H1 (cell line): ENCODE measurements at regions not wholly inside any gene's neighbourhood (a gene's known extent, or its start where the extent isn't known, plus 50 kb on each side); places are given as distances from the start of the nearest gene placed in this dataset.

ENCODE experiments used
- CBX8 ChIP-seq: fragments of 300-800, 300-1000 bp; sonication (generic); IDR thresholded peaks from 2 replicates; pipeline ENCODE4 v1.7.1; 2016; ENCODE audit warnings: low read depth, low read length, borderline replicate concordance
- HDAC2 ChIP-seq, 2 experiments: fragments of 300-600 bp in 1 of 2; sonication (generic) in 1 of 2; IDR thresholded peaks; 2 replicates each; pipeline ENCODE4 v1.6.1; 2011 to 2012; ENCODE audit warnings: low read depth in 2 of 2, low read length in 2 of 2, mild to moderate bottlenecking in 2 of 2, moderate library complexity in 2 of 2, borderline replicate concordance in 1 of 2, inconsistent platforms in 1 of 2
- JUN ChIP-seq: IDR thresholded peaks from 2 replicates; pipeline ENCODE4 v1.6.1; 2011; ENCODE audit warnings: low read depth, mild to moderate bottlenecking, improper control_type of control experiment, low read length
- NANOG ChIP-seq: IDR thresholded peaks from 2 replicates; pipeline ENCODE4 v1.6.1; 2011; ENCODE audit warnings: low read length, low read depth, mild to moderate bottlenecking, inconsistent platforms; ENCODE audit not compliant: insufficient read depth, poor library complexity, severe bottlenecking
- POU5F1 ChIP-seq: IDR thresholded peaks from 2 replicates; pipeline ENCODE4 v1.6.1; 2011; ENCODE audit warnings: low read depth, mild to moderate bottlenecking, low read length, moderate library complexity
- RBBP5 ChIP-seq: IDR thresholded peaks from 2 replicates; pipeline ENCODE4 v1.7.1; 2012; ENCODE audit warnings: low read depth, mild to moderate bottlenecking, inconsistent platforms, low read length, moderate library complexity, borderline replicate concordance
- USF2 ChIP-seq: IDR thresholded peaks from 2 replicates; pipeline ENCODE4 v1.6.1; 2011; ENCODE audit warnings: low read length, improper control_type of control experiment

DNA sequence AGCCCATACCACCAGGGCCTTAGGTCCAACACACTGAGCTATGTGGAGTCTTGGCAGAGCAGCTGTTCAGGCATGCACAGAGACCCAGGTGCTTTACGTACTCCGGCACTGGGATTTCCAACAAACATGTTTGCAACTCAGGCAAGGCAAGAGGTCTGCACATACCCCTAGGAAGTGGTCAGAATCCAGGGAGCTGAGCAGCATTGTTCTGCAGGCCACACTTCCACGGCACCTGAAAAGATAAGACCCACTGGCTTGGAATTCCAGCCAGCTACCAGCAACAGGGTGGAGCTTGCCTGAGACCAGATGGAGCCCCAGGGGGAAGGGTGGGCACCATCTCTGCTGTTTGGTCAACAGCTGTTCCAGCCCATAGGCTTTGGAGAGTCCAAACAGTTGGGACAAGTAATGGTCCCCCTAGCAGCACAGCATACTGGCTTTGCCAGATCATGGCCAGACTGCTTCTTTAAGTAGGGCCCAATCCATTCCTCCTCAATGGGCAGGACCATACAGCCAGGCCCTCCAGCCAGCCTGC, 51.7 kb upstream of the LRRC8B start (continued):
- TF ChIP-seq HDAC2 (IDR thresholded peaks at IDR 0.05; ENCODE audit: borderline replicate concordance in 1 of 2, low read depth in 2 of 2, low read length in 2 of 2) (no peak), CBX8 (no peak), USF2 (no peak), POU5F1 (no peak), JUN (no peak), NANOG (no peak), RBBP5 (no peak)
